ENCODE measurements at regions not wholly inside any gene's neighbourhood (a gene's known extent, or its start where the extent isn't known, plus 50 kb on each side); places are given as distances from the start of the nearest gene placed in this dataset.
"Not testable (repeated sequence)": the region's sequence is repeated elsewhere in the genome, so short reads cannot be mapped to it uniquely, and the experiment has no call there.

GRCh38 chr1:121032878-121033494 is 143.4 kb downstream of the PPIAL4A start:
- 30% methylated on average over 2 of the region's 3 CpGs; no CpG with 5 or more reads in 1 of the 2 donors for WGBS, 2 donors (ENCODE audit: low coverage in 1 of 2)
- H3K4me3 ChIP-seq, H3K4me1 ChIP-seq, H3K9me3 ChIP-seq, ATAC-seq, H3K27me3 ChIP-seq, H3K27ac ChIP-seq, H3K36me3 ChIP-seq: not testable (repeated sequence)

DNA sequence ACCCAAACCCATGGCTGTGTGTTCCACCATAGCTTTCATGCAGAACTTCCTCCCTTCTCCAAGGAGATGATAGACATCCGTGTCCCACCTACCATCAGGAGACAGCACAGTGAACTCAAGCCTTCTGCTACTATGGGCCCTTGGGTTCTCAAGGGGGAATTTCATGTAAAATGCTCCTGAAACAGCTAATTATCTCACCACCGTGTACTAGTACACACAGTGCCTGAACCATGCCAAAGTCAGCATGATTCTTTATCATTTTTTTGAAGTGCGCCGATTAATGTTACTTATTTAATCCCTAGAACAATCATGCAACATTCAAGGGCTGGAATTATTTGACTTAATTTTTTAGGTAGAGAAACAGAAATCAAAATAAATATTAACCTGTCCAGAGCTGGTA is 147.2 kb downstream of the PPIAL4A start:
- not testable (repeated sequence) for H3K27me3 ChIP-seq, H3K4me3 ChIP-seq, H3K27ac ChIP-seq, H3K9me3 ChIP-seq, H3K4me1 ChIP-seq, ATAC-seq, H3K36me3 ChIP-seq
- WGBS, 2 donors (ENCODE audit: low coverage in 1 of 2), result no CpG with 5 or more reads among the region's 4 CpGs

DNA sequence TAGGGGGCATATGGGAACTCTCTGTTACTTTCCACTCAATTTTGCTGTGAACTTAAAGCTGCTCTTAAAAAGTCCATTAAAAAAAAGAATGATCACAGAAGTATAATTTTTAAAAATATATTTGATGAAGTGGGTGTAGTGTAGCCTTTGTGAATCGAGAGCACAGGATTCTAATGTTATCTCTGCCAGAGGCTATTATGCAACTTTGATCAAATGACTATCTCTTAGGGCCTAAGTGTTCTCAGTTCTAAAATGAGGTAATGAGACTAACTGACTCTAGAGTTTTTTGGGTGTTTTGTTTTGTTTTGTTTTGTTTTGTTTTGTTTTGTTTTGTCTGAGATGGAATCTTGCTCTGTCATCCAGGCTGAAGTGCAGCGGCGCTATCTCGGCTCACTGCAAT is 143.2 kb downstream of the FAM72B start:
- not testable (repeated sequence) for ATAC-seq, H3K27ac ChIP-seq, H3K4me1 ChIP-seq, H3K4me3 ChIP-seq, H3K9me3 ChIP-seq, H3K27me3 ChIP-seq, H3K36me3 ChIP-seq
- WGBS, 2 donors (ENCODE audit: low coverage in 1 of 2), result no CpG with 5 or more reads among the region's 4 CpGs

DNA sequence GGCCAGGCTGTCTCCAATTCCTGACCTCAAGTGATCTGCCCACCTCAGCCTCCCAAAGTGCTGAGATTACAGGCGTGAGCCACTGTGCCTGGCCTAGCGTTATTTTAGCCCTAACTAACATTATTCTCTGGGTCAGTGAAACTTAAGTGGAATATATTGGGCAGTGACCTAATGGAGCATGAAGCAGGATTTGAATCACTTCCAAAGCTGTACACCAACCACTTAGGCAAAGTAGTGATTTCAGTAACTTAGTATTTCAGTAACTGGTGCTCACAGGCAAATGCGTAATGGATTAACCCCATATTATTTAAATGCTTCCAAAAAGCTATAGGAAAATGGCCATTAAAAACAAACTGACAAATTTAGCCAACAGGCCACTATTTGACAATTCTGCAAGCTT is 142.6 kb downstream of the FAM72B start:
- not testable (repeated sequence) for H3K36me3 ChIP-seq, H3K4me1 ChIP-seq, H3K27ac ChIP-seq, ATAC-seq, H3K27me3 ChIP-seq, H3K4me3 ChIP-seq, H3K9me3 ChIP-seq
- WGBS, 2 donors (ENCODE audit: low coverage in 1 of 2), result 100% methylated on average over 1 of the region's 3 CpGs

DNA sequence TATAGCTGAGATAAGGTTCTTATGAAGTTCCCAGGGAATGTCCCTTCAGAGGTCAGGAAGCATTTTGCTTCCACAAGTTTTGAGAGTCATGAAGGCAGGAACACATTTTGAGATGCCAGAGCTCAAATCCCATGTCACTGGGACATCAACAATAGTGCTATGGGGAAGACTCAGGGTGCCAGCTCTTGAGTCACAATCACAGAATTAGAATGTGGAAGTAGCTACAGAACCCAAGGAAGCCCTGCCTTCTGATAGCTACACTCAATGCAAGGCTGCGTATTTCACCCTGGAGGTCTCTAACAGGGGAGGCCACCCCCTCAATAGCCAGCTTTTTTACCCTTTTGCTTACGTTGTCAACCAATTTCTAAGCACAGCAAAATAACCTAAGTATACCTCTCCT is 141.3 kb downstream of the FAM72B start:
- H3K4me3 ChIP-seq, ATAC-seq, H3K27ac ChIP-seq, H3K4me1 ChIP-seq, H3K27me3 ChIP-seq, H3K36me3 ChIP-seq, H3K9me3 ChIP-seq: not testable (repeated sequence)
- no CpG with 5 or more reads among the region's 2 CpGs for WGBS, 2 donors (ENCODE audit: low coverage in 1 of 2)

GRCh38 chr1:121048293-121048752 is 135.8 kb downstream of the FAM72B start:
- ATAC-seq, H3K27ac ChIP-seq, H3K4me3 ChIP-seq, H3K4me1 ChIP-seq, H3K9me3 ChIP-seq, H3K36me3 ChIP-seq: not testable (repeated sequence)
- H3K27me3 ChIP-seq, result peaks cover 24% of the 10 kb centered on the region
- WGBS, 2 donors (ENCODE audit: low coverage in 1 of 2), result no CpG with 5 or more reads among the region's 21 CpGs

DNA sequence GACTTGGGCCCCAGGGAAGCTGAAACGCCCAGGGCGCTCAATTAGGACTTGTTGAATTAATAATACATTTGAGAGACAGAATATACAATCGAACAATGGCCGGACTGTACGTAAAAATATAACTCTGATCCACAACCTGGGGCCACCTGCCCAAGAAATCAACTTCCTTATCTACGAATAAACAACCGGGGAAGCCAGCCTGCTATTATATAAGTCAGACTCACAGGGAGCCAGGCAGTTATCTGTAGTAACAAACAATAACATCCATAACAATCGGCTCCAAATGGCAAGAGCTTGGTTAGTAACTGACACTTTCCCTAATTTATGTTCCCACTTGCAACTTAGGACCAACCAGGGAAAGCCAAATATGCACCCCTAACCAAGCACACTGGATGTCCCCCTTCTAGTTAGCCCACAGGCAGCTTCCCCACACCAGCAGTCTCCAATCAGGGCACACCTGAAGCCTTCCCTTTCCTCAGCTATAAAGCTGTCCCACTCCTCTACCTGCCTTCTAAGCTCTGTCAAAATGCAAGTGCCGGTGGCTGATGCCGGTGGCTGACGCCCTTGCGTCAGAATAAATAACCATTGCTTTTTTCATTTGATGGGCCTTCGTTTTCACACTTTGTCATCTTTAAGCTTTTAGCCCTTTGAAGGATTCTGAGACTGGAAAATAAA is 135.2 kb downstream of the FAM72B start:
- WGBS, 2 donors (ENCODE audit: low coverage in 1 of 2), result no CpG with 5 or more reads among the region's 13 CpGs
- not testable (repeated sequence) for H3K36me3 ChIP-seq, H3K9me3 ChIP-seq, H3K4me3 ChIP-seq, H3K27ac ChIP-seq, H3K4me1 ChIP-seq, ATAC-seq
- peaks cover 24% of the 10 kb centered on the region for H3K27me3 ChIP-seq

GRCh38 chr1:121050097-121050496 is 134.0 kb downstream of the FAM72B start:
- not testable (repeated sequence) for ATAC-seq, H3K27ac ChIP-seq, H3K9me3 ChIP-seq, H3K4me3 ChIP-seq, H3K36me3 ChIP-seq, H3K4me1 ChIP-seq
- WGBS, 2 donors (ENCODE audit: low coverage in 1 of 2), result 33 to 43% methylated on average over 1 of the region's 5 CpGs
- peaks cover 24% of the 10 kb centered on the region for H3K27me3 ChIP-seq

GRCh38 chr1:121051161-121051790 is 132.9 kb downstream of the FAM72B start:
- not testable (repeated sequence) for H3K9me3 ChIP-seq, H3K36me3 ChIP-seq, ATAC-seq, H3K4me1 ChIP-seq, H3K27ac ChIP-seq, H3K4me3 ChIP-seq
- 12% methylated on average over 5 of the region's 40 CpGs; no CpG with 5 or more reads in 1 of the 2 donors for WGBS, 2 donors (ENCODE audit: low coverage in 1 of 2)
- H3K27me3 ChIP-seq, result peaks cover 21% of the 10 kb centered on the region

GRCh38 chr1:121052081-121052660 is 132.0 kb downstream of the FAM72B start:
- 3 to 17% methylated on average over 1 to 8 of the region's 34 CpGs for WGBS, 2 donors (ENCODE audit: low coverage in 1 of 2)
- not testable (repeated sequence) for H3K4me3 ChIP-seq, H3K27ac ChIP-seq, ATAC-seq, H3K36me3 ChIP-seq, H3K4me1 ChIP-seq, H3K9me3 ChIP-seq
- H3K27me3 ChIP-seq, result peaks cover 21% of the 10 kb centered on the region

GRCh38 chr1:121054928-121055327 is 129.2 kb downstream of the FAM72B start:
- H3K9me3 ChIP-seq, ATAC-seq, H3K4me3 ChIP-seq, H3K27ac ChIP-seq, H3K36me3 ChIP-seq, H3K4me1 ChIP-seq: not testable (repeated sequence)
- H3K27me3 ChIP-seq, result peaks cover 21% of the 10 kb centered on the region
- 20% methylated on average over 1 of the region's 1 CpG; no CpG with 5 or more reads in 1 of the 2 donors for WGBS, 2 donors (ENCODE audit: low coverage in 1 of 2)

- H3K9me3 ChIP-seq, H3K36me3 ChIP-seq, H3K27ac ChIP-seq, H3K4me1 ChIP-seq, ATAC-seq, H3K4me3 ChIP-seq, H3K27me3 ChIP-seq: not testable (repeated sequence)
- WGBS, 2 donors (ENCODE audit: low coverage in 1 of 2), result no CpG with 5 or more reads among the region's 1 CpG
Measured at GRCh38 chr1:121066925-121067324, 117.2 kb downstream of the FAM72B start.

DNA sequence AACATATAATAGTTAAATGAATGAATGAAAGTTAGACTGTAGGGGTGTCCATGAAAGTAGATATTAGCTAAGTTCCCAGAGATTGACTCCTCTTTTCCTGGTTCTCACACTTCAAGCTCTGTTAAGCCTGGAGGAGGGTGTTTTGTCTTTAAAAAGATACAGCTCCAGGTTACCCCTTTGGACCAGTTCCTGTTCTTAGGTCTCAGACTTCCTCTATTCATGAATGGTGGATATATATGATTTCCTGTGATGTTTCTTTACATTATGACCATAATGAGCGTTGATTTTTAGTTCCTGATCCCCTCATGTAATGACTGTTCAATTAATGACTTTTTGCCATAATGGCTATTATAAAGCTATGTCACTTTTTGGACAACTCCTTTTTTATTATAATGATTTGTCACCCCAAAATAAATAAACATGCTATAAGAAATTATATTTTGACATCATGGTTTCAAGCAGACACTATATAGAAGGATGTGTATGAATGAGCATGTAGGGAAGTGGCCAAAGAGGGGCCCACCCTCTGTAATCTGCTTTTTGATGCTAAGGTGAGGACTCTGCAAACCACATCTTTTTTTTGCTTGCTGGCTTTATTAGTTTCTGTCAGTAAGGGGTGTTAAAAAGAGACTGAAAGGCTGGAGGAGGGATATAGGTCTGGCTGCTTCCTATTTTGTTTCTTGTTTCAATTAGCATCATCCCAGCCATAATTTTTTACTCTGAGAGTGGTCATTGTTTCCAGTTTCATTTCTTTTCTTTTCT is 115.2 kb downstream of the FAM72B start:
- not testable (repeated sequence) for H3K9me3 ChIP-seq, H3K4me1 ChIP-seq, H3K27me3 ChIP-seq, H3K36me3 ChIP-seq, H3K4me3 ChIP-seq, ATAC-seq, H3K27ac ChIP-seq
- WGBS, 2 donors (ENCODE audit: low coverage in 1 of 2), result no CpG with 5 or more reads among the region's 1 CpG

All from gastroesophageal sphincter (tissue), 4 donors.